GM12891 (cell line): ENCODE measurements at regions not wholly inside any gene's neighbourhood (a gene's known extent, or its start where the extent isn't known, plus 50 kb on each side); places are given as distances from the start of the nearest gene placed in this dataset.

Source experiments
- DNase-seq: peaks from one replicate; pipeline ENCODE4 v3.0.0; 2011; ENCODE audit warnings: low spot score; ENCODE audit not compliant: insufficient read length
- FAIRE-seq: peaks from 2 replicates; lab custom pipeline; 2011; peaks lifted over from hg19 to GRCh38; lab: Jason Lieb, UNC
- PAX5 ChIP-seq: IDR thresholded peaks from 2 replicates; pipeline ENCODE4 v1.6.1; 2011; ENCODE audit warnings: low read length, moderate library complexity, mild to moderate bottlenecking; ENCODE audit not compliant: insufficient read depth, severe bottlenecking
- POLR2A ChIP-seq: IDR thresholded peaks from 2 replicates; pipeline ENCODE4 v1.6.1; 2011; ENCODE audit warnings: low read depth, low read length, control low read depth
- POLR2AphosphoS5 ChIP-seq: IDR thresholded peaks from 2 replicates; pipeline ENCODE4 v1.6.1; 2011; ENCODE audit warnings: low read depth, low read length, control low read depth
- POU2F2 ChIP-seq: IDR thresholded peaks from 2 replicates; pipeline ENCODE4 v1.6.1; 2011; ENCODE audit warnings: low read depth, mild to moderate bottlenecking, control low read depth, low read length, moderate library complexity
- SPI1 ChIP-seq: IDR thresholded peaks from 2 replicates; pipeline ENCODE4 v1.6.1; 2011; ENCODE audit warnings: low read depth, low read length, control low read depth
- TAF1 ChIP-seq: IDR thresholded peaks from 2 replicates; pipeline ENCODE4 v1.6.1; 2011; ENCODE audit warnings: low read depth, low read length, control low read depth

- DNase-seq, result no peak
- TF ChIP-seq SPI1, result no peak
- TF ChIP-seq POU2F2, result no peak
- no peak for TF ChIP-seq POLR2AphosphoS5
- TF ChIP-seq TAF1, result no peak
- TF ChIP-seq PAX5, result no peak
- TF ChIP-seq POLR2A, result no peak
Observed at GRCh38 chr18:46398625-46399024, 258.4 kb downstream of the LOXHD1 start.

GRCh38 chr18:46399303-46399702, 257.7 kb downstream of the LOXHD1 start:
- FAIRE-seq (no peak), DNase-seq (no peak)
- TF ChIP-seq POLR2AphosphoS5 (no peak), SPI1 (no peak), POLR2A (no peak), POU2F2 (no peak), TAF1 (no peak), PAX5 (no peak)

More at GRCh38 chr18:46398625-46399024, 258.4 kb downstream of the LOXHD1 start:
- no peak for FAIRE-seq

DNA sequence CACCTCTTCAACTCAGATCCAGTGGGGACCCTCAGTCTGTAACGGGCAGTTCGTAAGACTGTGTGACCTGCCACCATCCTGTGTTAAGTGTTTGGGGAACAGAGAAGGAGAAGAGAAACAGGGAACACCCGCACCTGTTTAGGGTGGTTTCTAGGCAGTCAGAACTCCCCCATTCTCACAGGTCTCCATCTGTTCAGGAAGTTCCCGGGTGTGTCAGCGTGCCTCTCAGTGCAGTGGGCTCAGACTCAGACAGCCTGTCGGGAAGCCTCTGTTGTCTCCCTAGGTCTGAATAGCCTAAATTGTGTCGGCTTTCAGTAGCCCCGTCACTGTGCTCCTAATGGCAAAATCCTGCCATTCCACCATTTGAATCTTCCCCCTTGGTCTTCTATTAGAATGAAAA, 256.6 kb downstream of the LOXHD1 start:
- TF ChIP-seq SPI1 (no peak), PAX5 (no peak), TAF1 (no peak), POLR2AphosphoS5 (no peak), POU2F2 (no peak), POLR2A (no peak)
- DNase-seq, result no peak
- FAIRE-seq, result no peak

- DNase-seq, result no peak
- TF ChIP-seq POLR2AphosphoS5 (no peak), POLR2A (no peak), POU2F2 (no peak), PAX5 (no peak), TAF1 (no peak), SPI1 (no peak)
- no peak for FAIRE-seq
Observed at GRCh38 chr18:46401486-46402070, 255.4 kb downstream of the LOXHD1 start.

DNA sequence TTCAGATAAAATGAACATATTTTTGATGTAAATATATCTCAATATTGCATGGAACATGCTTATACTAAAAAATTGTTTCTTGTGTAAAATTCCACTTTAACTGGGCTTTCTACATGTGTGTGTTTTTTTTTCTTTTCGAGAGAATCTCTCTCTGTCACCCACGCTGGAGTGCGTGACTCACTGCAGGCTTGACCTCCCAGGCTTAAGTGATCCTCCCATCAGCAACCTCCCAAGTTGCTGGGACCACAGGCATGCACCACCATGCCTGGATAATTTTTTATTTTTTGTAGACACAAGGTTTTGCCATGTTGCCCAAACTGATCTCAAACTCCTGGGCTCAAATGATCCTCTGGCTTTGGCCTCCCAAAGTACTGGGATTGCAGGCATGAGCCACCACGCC, 254.6 kb downstream of the LOXHD1 start:
- TF ChIP-seq POU2F2 (no peak), POLR2A (no peak), TAF1 (no peak), PAX5 (no peak), SPI1 (no peak), POLR2AphosphoS5 (no peak)
- FAIRE-seq (no peak), DNase-seq (no peak)

DNA sequence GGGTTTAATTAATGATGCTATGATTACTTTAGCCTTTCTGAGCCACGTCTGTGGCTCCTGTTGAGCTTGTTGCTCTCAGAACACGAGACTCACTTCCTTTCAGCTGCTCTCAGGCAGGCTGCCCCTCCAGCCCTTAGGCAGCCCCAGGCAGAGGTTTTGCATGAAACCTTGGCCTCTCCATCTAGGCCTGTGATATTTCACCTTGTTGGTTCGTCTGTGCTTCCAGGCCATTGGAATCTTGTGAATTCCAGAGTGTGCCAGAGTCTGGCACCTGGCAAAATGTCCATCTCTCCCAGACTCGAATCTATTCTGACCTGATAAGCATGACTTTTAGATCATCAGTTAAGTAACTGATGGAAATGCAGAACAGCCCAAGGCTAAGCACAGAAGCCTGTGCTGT, 254.1 kb downstream of the LOXHD1 start:
- FAIRE-seq (no peak), DNase-seq (no peak)
- no peak for TF ChIP-seq POLR2A
- TF ChIP-seq SPI1, result no peak
- no peak for TF ChIP-seq POLR2AphosphoS5
- no peak for TF ChIP-seq POU2F2
- no peak for TF ChIP-seq PAX5
- TF ChIP-seq TAF1, result no peak

- FAIRE-seq, result no peak
- TF ChIP-seq PAX5 (no peak), POU2F2 (no peak), SPI1 (no peak), POLR2AphosphoS5 (no peak), TAF1 (no peak), POLR2A (no peak)
- DNase-seq, result no peak
Observed at GRCh38 chr18:46405832-46406538, 251.0 kb downstream of the LOXHD1 start.

- no peak for DNase-seq
- no peak for FAIRE-seq
- no peak for TF ChIP-seq PAX5
- TF ChIP-seq POU2F2, result no peak
- no peak for TF ChIP-seq POLR2AphosphoS5
- TF ChIP-seq TAF1, result no peak
- TF ChIP-seq SPI1, result no peak
- no peak for TF ChIP-seq POLR2A
Observed at GRCh38 chr18:46406539-46406932, 250.5 kb downstream of the LOXHD1 start.

- FAIRE-seq, result no peak
- TF ChIP-seq POU2F2 (no peak), TAF1 (no peak), PAX5 (no peak), POLR2AphosphoS5 (no peak), SPI1 (no peak), POLR2A (no peak)
- DNase-seq, result no peak
Observed at GRCh38 chr18:46407486-46408166, 249.4 kb downstream of the LOXHD1 start.
